ENCODE measurements at regions not wholly inside any gene's neighbourhood (a gene's known extent, or its start where the extent isn't known, plus 50 kb on each side); places are given as distances from the start of the nearest gene placed in this dataset.
"Not testable (repeated sequence)": the region's sequence is repeated elsewhere in the genome, so short reads cannot be mapped to it uniquely, and the experiment has no call there.

- no peak overlapping the region for H3K4me3 ChIP-seq
- H3K9me3 ChIP-seq = no peaks in the 10 kb centered on the region
- no peak overlapping the region for H3K27ac ChIP-seq
- DNase-seq (no peak), ATAC-seq (no peak)
- H3K27me3 ChIP-seq = no peaks in the 10 kb centered on the region
- intact Hi-C loops (cut with DNase I) = no loop called here
- TF ChIP-seq CTCF (IDR thresholded peaks at IDR 0.05) = no peak
- no peaks in the 10 kb centered on the region for H3K36me3 ChIP-seq
- H3K4me1 ChIP-seq = no peaks in the 10 kb centered on the region
Measured at GRCh38 chr4:123535037-123535748, 138.6 kb downstream of the SPRY1 start.

GRCh38 chr4:123536225-123536624, 139.6 kb downstream of the SPRY1 start:
- no peaks in the 10 kb centered on the region for H3K36me3 ChIP-seq
- H3K27me3 ChIP-seq = no peaks in the 10 kb centered on the region
- ATAC-seq (no peak), DNase-seq (no peak)
- no peak for TF ChIP-seq CTCF (IDR thresholded peaks at IDR 0.05)
- no peaks in the 10 kb centered on the region for H3K4me1 ChIP-seq
- H3K4me3 ChIP-seq = no peak overlapping the region
- H3K27ac ChIP-seq = no peak overlapping the region
- no peaks in the 10 kb centered on the region for H3K9me3 ChIP-seq
- intact Hi-C loops (cut with DNase I) = no loop called here

GRCh38 chr4:123537906-123538402, 141.4 kb downstream of the SPRY1 start:
- H3K27ac ChIP-seq; intact Hi-C loops (cut with DNase I); H3K9me3 ChIP-seq; ATAC-seq; H3K4me1 ChIP-seq; H3K36me3 ChIP-seq; H3K27me3 ChIP-seq; H3K4me3 ChIP-seq; DNase-seq: not testable (repeated sequence)

- Histone ChIP-seq H3K27ac (peak overlapping the region; percentile 77), H3K4me1 (no peaks in the 10 kb centered on the region), H3K4me3 (peak overlapping the region; percentile 16), H3K27me3 (no peaks in the 10 kb centered on the region), H3K36me3 (no peaks in the 10 kb centered on the region), H3K9me3 (no peaks in the 10 kb centered on the region)
- intact Hi-C loops (cut with DNase I) = no loop called here
- ATAC-seq (peak; percentile 48), DNase-seq (no peak)
- no peak for TF ChIP-seq CTCF (IDR thresholded peaks at IDR 0.05)
Measured at GRCh38 chr4:123545667-123546572, 149.3 kb downstream of the SPRY1 start.

- H3K36me3 ChIP-seq = no peaks in the 10 kb centered on the region
- H3K27me3 ChIP-seq = no peaks in the 10 kb centered on the region
- H3K4me1 ChIP-seq = no peaks in the 10 kb centered on the region
- peak; percentile 6 for ATAC-seq
- intact Hi-C loops (cut with DNase I) = no loop called here
- no peaks in the 10 kb centered on the region for H3K9me3 ChIP-seq
- no peak for TF ChIP-seq CTCF (IDR thresholded peaks at IDR 0.05)
- H3K27ac ChIP-seq = peak overlapping the region; percentile 77
- no peak for DNase-seq
- H3K4me3 ChIP-seq = peak overlapping the region; percentile 16
Measured at GRCh38 chr4:123546573-123547060, 150.0 kb downstream of the SPRY1 start.
